ENCODE measurements at regions not wholly inside any gene's neighbourhood (a gene's known extent, or its start where the extent isn't known, plus 50 kb on each side); places are given as distances from the start of the nearest gene placed in this dataset.

- H3K27me3 ChIP-seq (ENCODE audit: control insufficient read depth, insufficient read depth, low read length), result no peaks in the 10 kb centered on the region
- H3K4me2 ChIP-seq (ENCODE audit: extremely low read depth, insufficient read depth, low read length), result no peak overlapping the region
- H3K79me2 ChIP-seq (ENCODE audit: control insufficient read depth, insufficient read depth, low read length), result no peaks in the 10 kb centered on the region
- no peaks in the 10 kb centered on the region for H4K20me1 ChIP-seq (ENCODE audit: control insufficient read depth, extremely low read depth, insufficient read depth, low read length)
- H3K27ac ChIP-seq (ENCODE audit: insufficient read depth, low read length), result no peak overlapping the region
- no peak for DNase-seq (ENCODE audit: low read depth in 2 of 2)
- no peak overlapping the region for H2AFZ ChIP-seq (ENCODE audit: low read length)
- no peak overlapping the region for H3K9ac ChIP-seq (ENCODE audit: insufficient read depth, low read length)
- no peaks in the 10 kb centered on the region for H3K4me1 ChIP-seq (ENCODE audit: control insufficient read depth, extremely low read depth, insufficient read depth, low read length)
- no peaks in the 10 kb centered on the region for H3K36me3 ChIP-seq (ENCODE audit: control insufficient read depth, insufficient read depth, low read length)
- H3K9me3 ChIP-seq (ENCODE audit: control insufficient read depth, insufficient read depth, low read depth, low read length), result no peaks in the 10 kb centered on the region
- H3K4me3 ChIP-seq (replicated peaks in 1 of 4; ENCODE audit: control extremely low read depth in 1 of 4, insufficient read depth in 1 of 4, low read depth in 3 of 4, low read length in 4 of 4), result no peak overlapping the region
- no peak for TF ChIP-seq EZH2 (IDR thresholded peaks at IDR 0.05; ENCODE audit: low read length, missing control alignments)
- TF ChIP-seq CTCF (conservative IDR thresholded peaks at IDR 0.05 in 1 of 2, IDR thresholded peaks at IDR 0.05 in 1 of 2; ENCODE audit: low read depth in 1 of 2, low read length in 2 of 2), result no peak
Measured at GRCh38 chr7:68537051-68537773, 1061.1 kb upstream of the AUTS2 start.

GRCh38 chr7:68537774-68538071 is 1060.6 kb upstream of the AUTS2 start:
- Histone ChIP-seq H3K9ac (ENCODE audit: insufficient read depth, low read length) (no peak overlapping the region), H3K4me1 (ENCODE audit: control insufficient read depth, extremely low read depth, insufficient read depth, low read length) (no peaks in the 10 kb centered on the region), H3K27me3 (ENCODE audit: control insufficient read depth, insufficient read depth, low read length) (no peaks in the 10 kb centered on the region), H3K4me3 (replicated peaks in 1 of 4; ENCODE audit: control extremely low read depth in 1 of 4, insufficient read depth in 1 of 4, low read depth in 3 of 4, low read length in 4 of 4) (no peak overlapping the region), H3K27ac (ENCODE audit: insufficient read depth, low read length) (no peak overlapping the region), H3K9me3 (ENCODE audit: control insufficient read depth, insufficient read depth, low read depth, low read length) (no peaks in the 10 kb centered on the region), H2AFZ (ENCODE audit: low read length) (no peak overlapping the region), H4K20me1 (ENCODE audit: control insufficient read depth, extremely low read depth, insufficient read depth, low read length) (no peaks in the 10 kb centered on the region), H3K79me2 (ENCODE audit: control insufficient read depth, insufficient read depth, low read length) (no peaks in the 10 kb centered on the region), H3K4me2 (ENCODE audit: extremely low read depth, insufficient read depth, low read length) (no peak overlapping the region), H3K36me3 (ENCODE audit: control insufficient read depth, insufficient read depth, low read length) (no peaks in the 10 kb centered on the region)
- DNase-seq (ENCODE audit: low read depth in 2 of 2), result no peak
- no peak for TF ChIP-seq EZH2 (IDR thresholded peaks at IDR 0.05; ENCODE audit: low read length, missing control alignments)
- TF ChIP-seq CTCF (conservative IDR thresholded peaks at IDR 0.05 in 1 of 2, IDR thresholded peaks at IDR 0.05 in 1 of 2; ENCODE audit: low read depth in 1 of 2, low read length in 2 of 2), result no peak

- H3K4me1 ChIP-seq (ENCODE audit: control insufficient read depth, extremely low read depth, insufficient read depth, low read length), result no peaks in the 10 kb centered on the region
- no peak overlapping the region for H3K27ac ChIP-seq (ENCODE audit: insufficient read depth, low read length)
- no peak overlapping the region for H3K4me3 ChIP-seq (replicated peaks in 1 of 4; ENCODE audit: control extremely low read depth in 1 of 4, insufficient read depth in 1 of 4, low read depth in 3 of 4, low read length in 4 of 4)
- H3K79me2 ChIP-seq (ENCODE audit: control insufficient read depth, insufficient read depth, low read length), result no peaks in the 10 kb centered on the region
- no peak overlapping the region for H3K4me2 ChIP-seq (ENCODE audit: extremely low read depth, insufficient read depth, low read length)
- no peaks in the 10 kb centered on the region for H3K36me3 ChIP-seq (ENCODE audit: control insufficient read depth, insufficient read depth, low read length)
- no peak overlapping the region for H2AFZ ChIP-seq (ENCODE audit: low read length)
- H3K9ac ChIP-seq (ENCODE audit: insufficient read depth, low read length), result no peak overlapping the region
- H3K9me3 ChIP-seq (ENCODE audit: control insufficient read depth, insufficient read depth, low read depth, low read length), result no peaks in the 10 kb centered on the region
- no peaks in the 10 kb centered on the region for H3K27me3 ChIP-seq (ENCODE audit: control insufficient read depth, insufficient read depth, low read length)
- H4K20me1 ChIP-seq (ENCODE audit: control insufficient read depth, extremely low read depth, insufficient read depth, low read length), result no peaks in the 10 kb centered on the region
- DNase-seq (ENCODE audit: low read depth in 2 of 2), result no peak
- no peak for TF ChIP-seq CTCF (conservative IDR thresholded peaks at IDR 0.05 in 1 of 2, IDR thresholded peaks at IDR 0.05 in 1 of 2; ENCODE audit: low read depth in 1 of 2, low read length in 2 of 2)
- TF ChIP-seq EZH2 (IDR thresholded peaks at IDR 0.05; ENCODE audit: low read length, missing control alignments), result no peak
Measured at GRCh38 chr7:68542831-68543230, 1055.4 kb upstream of the AUTS2 start.

All from fibroblast of lung (primary cell).